Sigmoid colon (tissue), 6 donors: ENCODE measurements at regions not wholly inside any gene's neighbourhood (a gene's known extent, or its start where the extent isn't known, plus 50 kb on each side); places are given as distances from the start of the nearest gene placed in this dataset.

Experiments
- DNase-seq: peaks from one replicate; pipeline ENCODE4 v3.0.0-alpha.2; 2019
- H3K27ac ChIP-seq, 4 donors: fragments of 200-600 bp; sonication (generic); one replicate each; pipeline ENCODE4 v1.5.1; 2016 to 2019; ENCODE audit warnings: mild to moderate bottlenecking in 1 of 4
- H3K27me3 ChIP-seq, 3 donors: fragments of 200-600 bp; sonication (generic); one replicate each; pipeline ENCODE4 v1.5.1; 2019; ENCODE audit warnings: mild to moderate bottlenecking in 1 of 3
- H3K36me3 ChIP-seq, 4 donors: fragments of 200-600 bp; sonication (generic); one replicate each; pipeline ENCODE4 v1.5.1; 2016 to 2019
- H3K4me1 ChIP-seq, 4 donors: fragments of 200-600 bp; sonication (generic); one replicate each; pipeline ENCODE4 v1.5.1; 2017 to 2019
- H3K4me3 ChIP-seq, 4 donors: fragments of 200-600 bp; sonication (generic); one replicate each; pipeline ENCODE4 v1.5.1; 2017 to 2019; ENCODE audit warnings: mild to moderate bottlenecking in 2 of 4, moderate library complexity in 1 of 4
- H3K9me3 ChIP-seq, 4 donors: fragments of 200-600 bp in 3 of 4; sonication (generic) in 3 of 4; one replicate each; pipeline versions ENCODE4 v1.5.1 to v1.6.1; 2013 to 2019
- EP300 ChIP-seq, 4 donors: sonication (generic); formaldehyde crosslinking; IDR thresholded peaks; one replicate each; pipeline ENCODE4 v1.6.1; 2017; ENCODE audit warnings: antibody characterized with exemption in 4 of 4
- POLR2A ChIP-seq, 2 donors: fragments of 450-650 bp; IDR thresholded peaks; one replicate each; pipeline ENCODE4 v1.6.1; 2016; ENCODE audit warnings: antibody characterized with exemption in 2 of 2, mild to moderate bottlenecking in 2 of 2, moderate library complexity in 2 of 2
- POLR2AphosphoS5 ChIP-seq, 4 donors: sonication (generic); formaldehyde crosslinking; IDR thresholded peaks; one replicate each; pipeline ENCODE4 v1.6.1; 2017; ENCODE audit warnings: antibody characterized with exemption in 4 of 4
- WGBS, 2 donors: extraction: QIAGEN DNeasy Blood & Tissue Kit; methylation state at CpG; one replicate each; pipeline ENCODE4 v1.1.7; 2013; 5-methylcytosine and 5-hydroxymethylcytosine counted together
- intact Hi-C: fragments of 100-400 bp; cut with DNase I; formaldehyde crosslinking; loops from one replicate; pipeline ENCODE4 v1.15.1; 2023
- TF ChIP-seq, protein P1 (sequence below), 4 experiments: fragments of 450-650 bp in 3 of 4; fragments of 200-600 bp in 1 of 4; IDR thresholded peaks; one replicate each; pipeline ENCODE4 v1.5.1; 2016 to 2019; ENCODE audit warnings: antibody characterized with exemption in 4 of 4, mild to moderate bottlenecking in 3 of 4, moderate library complexity in 2 of 4
- donor health status: healthy with polysubstance abuse.
- donor health status: healthy.

DNA sequence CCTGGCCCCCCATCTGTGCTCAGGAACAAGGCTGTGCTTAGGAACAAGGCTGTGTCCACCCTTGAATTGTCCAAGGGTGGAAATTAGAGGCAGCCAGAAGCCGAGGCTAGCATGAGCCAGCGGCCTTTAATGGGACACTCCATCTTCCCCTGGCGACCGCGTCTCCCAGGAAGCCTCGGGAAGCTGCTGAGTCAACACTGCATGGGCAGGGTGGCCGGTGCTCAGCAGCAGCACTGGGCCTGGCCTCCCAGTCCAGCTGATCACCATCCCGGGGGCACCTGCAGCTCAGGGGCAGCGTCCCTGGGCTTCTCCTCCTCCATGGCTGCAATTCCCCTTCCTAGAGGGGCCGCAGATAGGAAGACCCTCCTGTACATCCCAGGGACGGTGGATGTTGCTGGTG, 180.8 kb downstream of the ENGASE start:
- H3K4me3 ChIP-seq, result no peak overlapping the region
- peaks cover 0 to 3% (median 0%) of the 10 kb centered on the region in 3 donors for H3K27me3 ChIP-seq
- 55 to 75% methylated on average over 11 of the region's 11 CpGs for WGBS, 2 donors
- no peak for TF ChIP-seq POLR2A (IDR thresholded peaks at IDR 0.05)
- TF ChIP-seq POLR2AphosphoS5 (IDR thresholded peaks at IDR 0.05), result no peak
- TF ChIP-seq, protein P1, sequence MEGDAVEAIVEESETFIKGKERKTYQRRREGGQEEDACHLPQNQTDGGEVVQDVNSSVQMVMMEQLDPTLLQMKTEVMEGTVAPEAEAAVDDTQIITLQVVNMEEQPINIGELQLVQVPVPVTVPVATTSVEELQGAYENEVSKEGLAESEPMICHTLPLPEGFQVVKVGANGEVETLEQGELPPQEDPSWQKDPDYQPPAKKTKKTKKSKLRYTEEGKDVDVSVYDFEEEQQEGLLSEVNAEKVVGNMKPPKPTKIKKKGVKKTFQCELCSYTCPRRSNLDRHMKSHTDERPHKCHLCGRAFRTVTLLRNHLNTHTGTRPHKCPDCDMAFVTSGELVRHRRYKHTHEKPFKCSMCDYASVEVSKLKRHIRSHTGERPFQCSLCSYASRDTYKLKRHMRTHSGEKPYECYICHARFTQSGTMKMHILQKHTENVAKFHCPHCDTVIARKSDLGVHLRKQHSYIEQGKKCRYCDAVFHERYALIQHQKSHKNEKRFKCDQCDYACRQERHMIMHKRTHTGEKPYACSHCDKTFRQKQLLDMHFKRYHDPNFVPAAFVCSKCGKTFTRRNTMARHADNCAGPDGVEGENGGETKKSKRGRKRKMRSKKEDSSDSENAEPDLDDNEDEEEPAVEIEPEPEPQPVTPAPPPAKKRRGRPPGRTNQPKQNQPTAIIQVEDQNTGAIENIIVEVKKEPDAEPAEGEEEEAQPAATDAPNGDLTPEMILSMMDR (IDR thresholded peaks at IDR 0.05), result no peak
- TF ChIP-seq EP300 (IDR thresholded peaks at IDR 0.05), result no peak
- no peaks in the 10 kb centered on the region for H3K36me3 ChIP-seq
- H3K27ac ChIP-seq, result no peak overlapping the region
- no peaks in the 10 kb centered on the region for H3K9me3 ChIP-seq
- intact Hi-C loops, result no loop called here
- no peak for DNase-seq
- H3K4me1 ChIP-seq, result no peaks in the 10 kb centered on the region

DNA sequence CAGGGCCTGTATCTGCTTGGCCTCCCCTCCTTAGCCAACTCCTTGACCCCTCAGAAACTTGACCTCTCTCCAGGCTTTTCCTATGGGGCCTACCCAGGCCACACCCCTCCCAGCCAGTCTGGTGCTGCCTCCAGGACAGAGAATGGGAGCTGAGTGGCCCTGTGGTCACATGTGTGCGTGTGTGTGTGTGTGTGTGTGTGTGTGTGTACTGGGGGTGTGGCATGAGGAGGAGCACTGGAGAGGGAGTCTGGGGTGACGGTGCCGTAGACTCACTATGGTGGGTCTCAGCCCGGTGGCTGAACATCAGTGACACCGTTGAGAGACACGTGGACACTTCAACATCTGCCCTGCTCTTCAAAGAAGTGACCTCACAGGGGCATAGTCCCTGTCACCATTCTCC, 180.4 kb downstream of the ENGASE start:
- Histone ChIP-seq H3K36me3 (no peaks in the 10 kb centered on the region), H3K27ac (no peak overlapping the region), H3K4me1 (no peaks in the 10 kb centered on the region), H3K9me3 (no peaks in the 10 kb centered on the region), H3K27me3 (peaks cover 0 to 3% (median 0%) of the 10 kb centered on the region in 3 donors), H3K4me3 (no peak overlapping the region)
- no peak for DNase-seq
- TF ChIP-seq EP300 (IDR thresholded peaks at IDR 0.05), result no peak
- TF ChIP-seq, protein P1 (IDR thresholded peaks at IDR 0.05), result no peak
- TF ChIP-seq POLR2AphosphoS5 (IDR thresholded peaks at IDR 0.05), result no peak
- no peak for TF ChIP-seq POLR2A (IDR thresholded peaks at IDR 0.05)
- 70 to 81% methylated on average over 6 of the region's 6 CpGs for WGBS, 2 donors
- intact Hi-C loops, result no loop called here

DNA sequence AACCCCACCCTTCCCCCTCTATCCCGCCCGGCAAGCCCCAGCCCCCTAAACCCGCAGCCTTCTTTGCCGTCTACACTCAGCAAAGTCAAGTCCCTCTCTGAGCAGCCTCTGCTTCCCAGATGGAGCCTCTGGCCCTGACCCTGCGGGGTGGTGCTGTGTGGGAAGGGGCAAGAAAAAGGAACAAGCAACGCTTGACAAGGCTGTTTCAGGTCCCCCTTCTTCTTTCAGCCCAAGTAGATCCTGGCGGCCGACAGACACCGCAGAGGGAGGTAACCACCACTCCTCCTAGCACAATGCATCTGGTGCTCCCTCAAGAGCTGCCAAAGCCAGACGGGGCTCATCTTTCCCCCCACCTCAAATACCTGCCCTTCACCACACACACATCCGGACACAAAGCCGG, 178.3 kb downstream of the ENGASE start:
- Histone ChIP-seq H3K9me3 (no peaks in the 10 kb centered on the region), H3K27ac (no peak overlapping the region), H3K4me3 (no peak overlapping the region), H3K36me3 (peaks cover 0 to 8% (median 0%) of the 10 kb centered on the region in 4 donors), H3K27me3 (peaks cover 0 to 3% (median 0%) of the 10 kb centered on the region in 3 donors), H3K4me1 (no peaks in the 10 kb centered on the region)
- no peak for DNase-seq
- TF ChIP-seq POLR2AphosphoS5 (IDR thresholded peaks at IDR 0.05) (no peak), POLR2A (IDR thresholded peaks at IDR 0.05) (no peak), EP300 (IDR thresholded peaks at IDR 0.05) (no peak)
- TF ChIP-seq, protein P1 (IDR thresholded peaks at IDR 0.05), result no peak
- WGBS, 2 donors, result 47 to 48% methylated on average over 12 of the region's 12 CpGs
- intact Hi-C loops, result no loop called here

DNA sequence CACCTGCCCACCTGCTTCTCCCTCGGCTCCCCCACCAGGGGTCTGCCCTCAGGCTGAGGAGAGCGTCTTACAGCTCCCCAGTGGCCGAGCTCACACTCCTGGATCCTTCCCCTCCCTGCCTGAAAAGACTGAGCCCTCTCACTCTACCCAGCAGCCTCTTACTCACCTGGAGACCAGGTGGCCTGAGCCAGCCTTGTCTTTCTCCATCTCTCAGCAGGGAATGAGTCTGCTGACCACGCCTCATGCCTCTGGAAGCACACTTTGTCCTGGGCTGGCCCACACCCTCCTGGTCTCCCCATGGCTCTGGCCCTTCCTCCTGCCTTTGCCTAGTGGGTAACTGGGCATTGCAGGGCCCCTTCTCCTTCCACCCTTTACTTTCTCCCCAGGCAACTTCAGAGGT, 177.2 kb downstream of the ENGASE start:
- WGBS, 2 donors, result 50 to 70% methylated on average over 4 of the region's 4 CpGs
- no peak overlapping the region for H3K4me3 ChIP-seq
- no peaks in the 10 kb centered on the region for H3K4me1 ChIP-seq
- no peaks in the 10 kb centered on the region for H3K9me3 ChIP-seq
- intact Hi-C loops, result no loop called here
- no peak for DNase-seq
- TF ChIP-seq, protein P1 (IDR thresholded peaks at IDR 0.05), result no peak
- TF ChIP-seq POLR2A (IDR thresholded peaks at IDR 0.05) (no peak), POLR2AphosphoS5 (IDR thresholded peaks at IDR 0.05) (no peak), EP300 (IDR thresholded peaks at IDR 0.05) (no peak)
- peaks cover 0 to 3% (median 0%) of the 10 kb centered on the region in 3 donors for H3K27me3 ChIP-seq
- no peak overlapping the region for H3K27ac ChIP-seq
- peaks cover 0 to 8% (median 0%) of the 10 kb centered on the region in 4 donors for H3K36me3 ChIP-seq

DNA sequence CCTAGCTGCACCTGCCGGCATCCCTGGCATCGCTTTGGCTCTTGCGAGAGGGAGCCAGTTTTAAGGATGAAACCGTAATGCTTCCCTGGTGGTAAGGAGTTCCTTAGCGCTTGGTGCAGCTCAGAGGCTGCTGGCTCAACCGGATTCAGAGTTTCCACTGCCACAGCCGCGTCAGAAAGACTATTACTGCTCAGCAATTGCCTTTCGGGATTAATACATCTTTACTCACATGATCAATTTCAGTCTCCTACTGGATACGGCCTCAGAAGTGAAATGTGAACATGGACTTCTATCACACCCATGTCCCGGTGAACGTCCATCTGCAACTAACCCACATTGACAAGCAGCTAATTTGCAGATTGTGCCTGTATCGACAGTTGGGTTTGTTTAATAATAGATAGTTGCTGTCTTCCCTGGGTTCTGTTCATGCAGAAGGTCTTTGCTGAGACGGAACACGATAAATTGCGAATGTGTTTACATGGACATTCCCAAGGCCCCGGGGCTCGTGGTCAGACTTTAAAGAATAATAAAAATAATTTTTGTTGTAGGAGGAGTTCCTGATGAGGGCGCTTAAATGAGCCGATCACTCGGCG, 175.4 kb downstream of the ENGASE start:
- no peaks in the 10 kb centered on the region for H3K4me1 ChIP-seq
- H3K36me3 ChIP-seq, result peaks cover 0 to 15% (median 0%) of the 10 kb centered on the region in 4 donors
- WGBS, 2 donors, result 83 to 86% methylated on average over 22 of the region's 22 CpGs
- TF ChIP-seq POLR2AphosphoS5 (IDR thresholded peaks at IDR 0.05), result no peak
- no peak for TF ChIP-seq POLR2A (IDR thresholded peaks at IDR 0.05)
- no peak for TF ChIP-seq EP300 (IDR thresholded peaks at IDR 0.05)
- TF ChIP-seq, protein P1 (IDR thresholded peaks at IDR 0.05), result no peak
- no peaks in the 10 kb centered on the region for H3K27me3 ChIP-seq
- DNase-seq, result no peak
- intact Hi-C loops, result no loop called here
- H3K9me3 ChIP-seq, result no peaks in the 10 kb centered on the region
- H3K4me3 ChIP-seq, result no peak overlapping the region
- H3K27ac ChIP-seq, result no peak overlapping the region
